NCI-H1105 (cell line): ENCODE measurements at regions not wholly inside any gene's neighbourhood (a gene's known extent, or its start where the extent isn't known, plus 50 kb on each side); places are given as distances from the start of the nearest gene placed in this dataset.
A peak's percentile ranks its signal among the peaks of the same experiment; 100 is the strongest.
"Not testable (repeated sequence)": the region's sequence is repeated elsewhere in the genome, so short reads cannot be mapped to it uniquely, and the experiment has no call there.

ENCODE experiments used
- DNase-seq: peaks from one replicate; lab custom pipeline; 2025; lab: John Stamatoyannopoulos, UW

- not testable (repeated sequence) for DNase-seq
These were observed 119.1 kb upstream of the RMDN2 start for GRCh38 chr2:37806004-37806403.

- no peak for DNase-seq
These were observed 115.6 kb upstream of the RMDN2 start for GRCh38 chr2:37809525-37809924.

GRCh38 chr2:37809931-37810570 is 115.0 kb upstream of the RMDN2 start:
- DNase-seq, result no peak

- no peak for DNase-seq
These were observed 112.7 kb upstream of the RMDN2 start for GRCh38 chr2:37812414-37812813.

GRCh38 chr2:37812941-37813730 is 112.0 kb upstream of the RMDN2 start:
- DNase-seq, result no peak

GRCh38 chr2:37816036-37816435 is 109.1 kb upstream of the RMDN2 start:
- DNase-seq, result no peak

GRCh38 chr2:37816686-37817085 is 108.4 kb upstream of the RMDN2 start:
- no peak for DNase-seq

- no peak for DNase-seq
These were observed 105.9 kb upstream of the RMDN2 start for GRCh38 chr2:37819186-37819585.

- no peak for DNase-seq
These were observed 104.6 kb upstream of the RMDN2 start for GRCh38 chr2:37820471-37820986.

- DNase-seq, result no peak
These were observed 99.5 kb upstream of the RMDN2 start for GRCh38 chr2:37825586-37825985.

GRCh38 chr2:37826611-37827010 is 98.5 kb upstream of the RMDN2 start:
- DNase-seq, result no peak

GRCh38 chr2:37827455-37827854 is 97.6 kb upstream of the RMDN2 start:
- DNase-seq, result no peak

GRCh38 chr2:37827911-37828511 is 97.1 kb upstream of the RMDN2 start:
- DNase-seq, result no peak

- no peak for DNase-seq
These were observed 95.9 kb upstream of the RMDN2 start for GRCh38 chr2:37829202-37829601.

- no peak for DNase-seq
These were observed 95.3 kb upstream of the RMDN2 start for GRCh38 chr2:37829616-37830395.

GRCh38 chr2:37830636-37831035 is 94.5 kb upstream of the RMDN2 start:
- no peak for DNase-seq

GRCh38 chr2:37831081-37831780 is 93.9 kb upstream of the RMDN2 start:
- no peak for DNase-seq

GRCh38 chr2:37832590-37833197 is 92.4 kb upstream of the RMDN2 start:
- peak; percentile 45 for DNase-seq

GRCh38 chr2:37833423-37833822 is 91.7 kb upstream of the RMDN2 start:
- no peak for DNase-seq

- no peak for DNase-seq
These were observed 88.8 kb upstream of the RMDN2 start for GRCh38 chr2:37836270-37836669.

GRCh38 chr2:37836711-37837110 is 88.4 kb upstream of the RMDN2 start:
- no peak for DNase-seq
